NCI-H82 (cell line): ENCODE measurements at regions not wholly inside any gene's neighbourhood (a gene's known extent, or its start where the extent isn't known, plus 50 kb on each side); places are given as distances from the start of the nearest gene placed in this dataset.
A peak's percentile ranks its signal among the peaks of the same experiment; 100 is the strongest.
"Not testable (repeated sequence)": the region's sequence is repeated elsewhere in the genome, so short reads cannot be mapped to it uniquely, and the experiment has no call there.

Source experiments
- DNase-seq: peaks from one replicate; lab custom pipeline; 2025; lab: John Stamatoyannopoulos, UW

- no peak for DNase-seq
Observed at GRCh38 chr13:61684976-61685681, 269.5 kb upstream of the PCDH20 start.

DNA sequence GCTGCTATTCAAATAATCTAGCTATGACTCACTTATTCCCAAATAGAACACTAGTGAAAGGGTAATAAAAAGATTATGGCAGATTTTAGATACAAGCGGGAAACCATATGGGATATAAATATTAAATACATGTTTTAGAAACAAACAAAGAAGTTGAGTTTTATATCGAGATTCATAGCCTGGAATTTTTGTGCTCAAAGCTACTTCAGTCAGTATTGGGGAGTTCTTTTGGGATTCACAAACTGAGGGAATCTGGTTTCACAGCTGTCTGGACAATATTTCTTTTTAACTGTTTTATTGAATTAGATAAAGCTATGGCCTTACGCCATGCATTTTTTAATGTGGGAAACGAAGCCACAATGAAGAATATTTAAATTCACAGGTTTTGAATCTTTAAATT is 257.1 kb upstream of the PCDH20 start:
- no peak for DNase-seq

GRCh38 chr13:61670384-61671161 is 254.9 kb upstream of the PCDH20 start:
- DNase-seq, result no peak

GRCh38 chr13:61664801-61665705 is 249.4 kb upstream of the PCDH20 start:
- DNase-seq, result no peak

- no peak for DNase-seq
Observed at GRCh38 chr13:61654481-61654880, 238.8 kb upstream of the PCDH20 start.

GRCh38 chr13:61648547-61648946 is 232.9 kb upstream of the PCDH20 start:
- DNase-seq, result no peak

DNA sequence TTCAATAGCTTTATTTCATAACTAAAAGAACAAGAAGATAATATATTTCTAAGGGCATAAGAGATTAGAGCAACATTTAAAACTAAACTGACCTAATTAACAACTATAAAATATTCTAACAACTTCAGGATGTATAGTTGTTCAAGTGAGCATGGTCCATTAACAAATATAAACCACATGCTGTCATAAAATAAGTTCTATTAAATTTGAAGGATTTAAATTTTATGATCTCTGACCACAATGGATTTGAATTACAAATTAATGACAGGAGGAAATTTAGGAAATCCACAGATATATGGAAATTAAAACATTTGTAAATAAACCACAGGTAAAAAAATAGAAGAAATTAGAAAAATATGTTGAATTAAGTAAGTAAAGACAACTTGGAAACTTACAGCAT is 196.5 kb upstream of the PCDH20 start:
- DNase-seq, result no peak

- DNase-seq, result no peak
Observed at GRCh38 chr13:61608138-61608537, 192.5 kb upstream of the PCDH20 start.

DNA sequence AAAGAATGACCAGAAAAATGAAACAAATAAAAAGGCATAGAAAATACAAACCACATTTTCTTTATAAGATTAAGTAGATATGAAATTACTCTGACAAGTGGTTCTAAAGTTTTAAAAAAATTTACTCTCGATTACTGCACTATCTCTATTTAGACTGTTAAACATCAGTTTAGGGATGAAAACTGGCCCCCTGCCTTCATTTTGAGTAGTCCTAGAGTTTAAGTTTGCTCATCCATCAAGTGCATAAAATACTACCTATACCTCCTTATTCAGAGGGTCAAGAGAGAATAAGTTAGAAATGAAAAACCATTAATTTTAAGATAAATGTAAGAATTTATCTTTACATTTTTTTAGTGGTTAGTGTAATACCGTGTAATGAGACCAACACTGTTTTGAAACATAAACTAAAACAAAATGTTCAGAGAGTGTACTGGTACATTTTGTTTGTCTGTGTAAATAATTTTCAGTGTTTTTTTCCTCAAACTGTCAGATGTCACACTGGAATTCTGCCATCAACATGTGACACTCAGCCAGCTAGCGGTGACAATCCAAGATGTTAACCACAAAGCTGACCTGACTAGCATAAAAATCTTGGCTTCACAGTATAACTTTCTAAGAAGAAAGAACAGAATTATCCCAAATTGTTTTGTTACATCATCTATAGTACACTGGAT is 184.8 kb upstream of the PCDH20 start:
- DNase-seq, result no peak

DNA sequence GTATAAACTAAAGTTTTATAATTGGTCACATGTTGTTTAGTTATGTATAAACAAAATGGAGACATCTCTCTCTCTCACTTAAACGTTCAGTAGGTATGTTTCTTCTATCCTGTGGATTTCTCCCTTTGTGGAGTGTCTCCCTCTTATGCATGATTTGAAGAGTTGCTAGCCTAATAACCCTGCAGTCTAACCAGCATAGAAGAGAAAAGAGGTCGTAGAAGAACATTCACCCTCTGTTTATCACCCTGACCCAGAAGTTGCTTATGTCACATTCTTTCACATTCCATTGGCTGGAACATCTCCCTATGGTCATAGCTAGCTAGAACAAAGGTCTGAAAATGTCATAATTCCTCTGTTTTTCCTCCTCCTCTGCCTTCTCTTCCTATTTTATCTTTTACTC is 176.8 kb upstream of the PCDH20 start:
- DNase-seq, result no peak

DNA sequence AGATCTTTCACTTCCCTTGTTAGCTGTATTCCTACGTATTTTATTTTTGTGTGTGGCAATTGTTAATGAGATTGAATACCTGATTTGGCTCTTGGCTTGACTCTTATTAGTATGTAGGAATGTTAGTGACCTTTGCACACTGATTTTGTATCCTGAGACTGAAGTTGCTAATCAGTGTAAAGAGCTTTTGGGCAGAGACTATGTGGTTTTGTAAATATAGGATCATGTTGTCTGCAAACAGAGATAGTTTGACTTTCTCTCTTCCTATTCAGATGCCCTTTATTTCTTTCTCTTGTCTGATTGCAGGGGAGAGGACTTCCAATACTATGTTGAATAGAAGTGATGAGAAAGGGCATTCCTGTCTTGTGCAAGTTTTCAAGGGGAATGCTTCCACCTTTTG is 160.3 kb upstream of the PCDH20 start:
- DNase-seq, result no peak

- DNase-seq, result no peak
Observed at GRCh38 chr13:61563645-61564044, 148.0 kb upstream of the PCDH20 start.

- DNase-seq, result no peak
Observed at GRCh38 chr13:61546911-61547310, 131.3 kb upstream of the PCDH20 start.

- no peak for DNase-seq
Observed at GRCh38 chr13:61546413-61546812, 130.8 kb upstream of the PCDH20 start.

GRCh38 chr13:61536433-61536832 is 120.8 kb upstream of the PCDH20 start:
- no peak for DNase-seq

DNA sequence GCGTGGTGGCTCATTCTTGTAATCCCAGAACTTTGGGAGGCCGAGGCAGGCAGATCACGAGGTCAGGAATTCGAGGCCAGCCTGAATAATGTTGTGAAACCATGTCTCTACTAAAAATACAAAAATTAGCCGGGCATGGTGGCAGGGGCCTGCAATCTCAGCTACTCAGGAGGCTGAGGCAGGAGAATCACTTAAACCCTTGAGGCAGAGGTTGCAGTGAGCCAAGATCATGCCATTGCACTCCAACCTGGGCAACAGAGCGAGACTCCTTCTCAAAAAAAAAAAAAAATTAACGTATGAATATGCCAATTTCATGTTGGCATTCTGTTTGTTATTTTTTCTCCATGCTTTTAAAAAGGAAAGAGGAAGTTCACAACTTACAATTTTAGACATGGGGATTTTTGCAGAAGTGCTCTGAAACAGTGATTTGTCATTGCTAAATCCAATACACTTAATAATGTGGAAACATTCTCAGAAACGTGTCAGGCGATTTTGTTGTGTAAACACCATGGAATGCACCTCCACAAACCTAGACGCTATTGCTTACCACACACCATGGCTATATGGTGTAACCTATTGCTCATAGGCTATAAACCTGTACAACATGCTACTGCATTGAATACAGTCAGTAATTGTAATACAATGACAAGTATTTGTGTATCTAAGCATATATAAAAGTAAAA is 115.9 kb upstream of the PCDH20 start:
- no peak for DNase-seq

GRCh38 chr13:61519214-61519613 is 103.6 kb upstream of the PCDH20 start:
- not testable (repeated sequence) for DNase-seq

DNA sequence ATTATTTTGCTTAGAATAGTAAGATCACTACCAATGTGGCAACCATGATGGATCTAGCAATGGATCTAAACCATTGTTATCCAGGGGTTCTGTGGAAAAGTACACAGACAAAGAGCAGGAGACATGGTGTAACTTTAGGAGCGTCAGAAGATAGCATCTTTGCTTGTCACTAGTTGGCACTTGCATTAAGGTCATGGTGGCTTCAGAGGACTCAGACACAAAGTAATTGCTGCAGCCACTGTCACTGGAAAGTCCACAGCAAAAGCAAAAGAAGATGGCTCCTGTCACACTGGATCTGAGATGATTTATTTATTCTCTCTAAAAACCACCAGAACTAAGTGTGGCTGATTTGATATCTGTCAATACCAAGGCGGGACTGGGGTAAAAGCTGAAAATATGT is 93.3 kb upstream of the PCDH20 start:
- DNase-seq, result no peak

DNA sequence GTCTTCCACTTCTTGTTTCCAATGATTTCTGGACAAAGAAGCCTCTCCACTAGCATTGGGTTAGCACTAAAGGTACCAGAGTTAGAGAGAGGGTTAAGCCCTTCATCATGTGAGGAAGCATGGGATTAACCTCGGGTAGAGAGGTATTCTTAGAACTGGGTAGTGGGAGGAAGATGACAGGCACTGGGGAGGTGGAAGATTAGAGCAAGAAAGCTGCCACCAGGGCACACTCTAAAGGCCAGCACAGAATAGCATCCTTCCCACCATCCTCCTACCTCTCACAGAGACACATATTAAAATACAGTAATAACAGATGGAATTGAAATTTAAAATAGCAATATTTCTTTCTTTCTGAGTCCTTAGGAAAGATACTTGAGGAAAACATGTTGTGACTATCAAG is 84.5 kb upstream of the PCDH20 start:
- peak; percentile 19 for DNase-seq

DNA sequence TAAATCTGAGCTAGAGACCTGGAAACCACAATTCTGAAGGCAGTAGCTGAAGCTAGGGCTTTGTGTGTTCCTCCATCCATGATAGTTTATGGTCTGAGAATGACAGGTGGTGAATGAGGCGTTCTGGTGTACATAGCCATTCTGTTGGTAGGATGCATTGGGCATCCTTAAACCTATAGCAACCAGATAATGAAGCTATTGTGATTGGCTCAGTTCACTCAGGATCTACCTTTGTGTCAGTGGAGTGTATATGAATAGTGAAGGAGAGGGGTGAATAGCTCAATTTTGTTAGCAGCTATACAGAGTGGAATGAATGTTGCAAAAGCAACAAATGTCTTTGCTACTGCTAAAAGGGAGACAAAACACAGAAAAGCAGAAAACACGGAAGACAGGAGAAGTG is 80.0 kb upstream of the PCDH20 start:
- DNase-seq, result no peak

- not testable (repeated sequence) for DNase-seq
Observed at GRCh38 chr13:61493556-61493955, 77.9 kb upstream of the PCDH20 start.
